PFSK-1 (cell line): ENCODE measurements at regions not wholly inside any gene's neighbourhood (a gene's known extent, or its start where the extent isn't known, plus 50 kb on each side); places are given as distances from the start of the nearest gene placed in this dataset.

Experiments used
- FOXP2 ChIP-seq: optimal IDR thresholded peaks from 2 replicates; pipeline ENCODE3; 2011; ENCODE audit warnings: borderline replicate concordance, control low read depth, inconsistent platforms; ENCODE audit not compliant: insufficient read depth; ENCODE audit errors: extremely low read length, extremely low read depth
- POLR2AphosphoS5 ChIP-seq: IDR thresholded peaks from 2 replicates; pipeline ENCODE4 v1.6.1; 2012; ENCODE audit warnings: low read depth, mild to moderate bottlenecking, control low read depth, low read length, moderate library complexity
- REST ChIP-seq, 2 experiments: IDR thresholded peaks; 2 replicates each; pipeline versions ENCODE4 v1.6.1 to v1.8.0; 2011 to 2012; ENCODE audit warnings: low read depth in 2 of 2, low read length in 2 of 2, control low read depth in 1 of 2, inconsistent platforms in 1 of 2, mild to moderate bottlenecking in 1 of 2, moderate library complexity in 1 of 2; ENCODE audit not compliant: insufficient read depth in 1 of 2
- SIN3A ChIP-seq: IDR thresholded peaks from 2 replicates; pipeline ENCODE4 v1.6.1; 2012; ENCODE audit warnings: mild to moderate bottlenecking, low read length, moderate library complexity, borderline replicate concordance; ENCODE audit not compliant: insufficient read depth
- TAF1 ChIP-seq: IDR thresholded peaks from 2 replicates; pipeline ENCODE4 v1.6.1; 2012; ENCODE audit warnings: low read length, control low read depth, borderline replicate concordance; ENCODE audit not compliant: insufficient read depth

- TF ChIP-seq FOXP2: no peak
- TF ChIP-seq TAF1: no peak
- no peak for TF ChIP-seq POLR2AphosphoS5
- TF ChIP-seq REST (IDR thresholded peaks at IDR 0.05; ENCODE audit: insufficient read depth in 1 of 2, low read depth in 2 of 2, low read length in 2 of 2): no peak
- TF ChIP-seq SIN3A: no peak
Measured at GRCh38 chr12:14275111-14275510, 90.4 kb upstream of the ATF7IP start.

GRCh38 chr12:14275886-14276285 lies 89.6 kb upstream of the ATF7IP start:
- no peak for TF ChIP-seq REST (IDR thresholded peaks at IDR 0.05; ENCODE audit: insufficient read depth in 1 of 2, low read depth in 2 of 2, low read length in 2 of 2)
- TF ChIP-seq FOXP2: no peak
- TF ChIP-seq POLR2AphosphoS5: no peak
- no peak for TF ChIP-seq SIN3A

DNA sequence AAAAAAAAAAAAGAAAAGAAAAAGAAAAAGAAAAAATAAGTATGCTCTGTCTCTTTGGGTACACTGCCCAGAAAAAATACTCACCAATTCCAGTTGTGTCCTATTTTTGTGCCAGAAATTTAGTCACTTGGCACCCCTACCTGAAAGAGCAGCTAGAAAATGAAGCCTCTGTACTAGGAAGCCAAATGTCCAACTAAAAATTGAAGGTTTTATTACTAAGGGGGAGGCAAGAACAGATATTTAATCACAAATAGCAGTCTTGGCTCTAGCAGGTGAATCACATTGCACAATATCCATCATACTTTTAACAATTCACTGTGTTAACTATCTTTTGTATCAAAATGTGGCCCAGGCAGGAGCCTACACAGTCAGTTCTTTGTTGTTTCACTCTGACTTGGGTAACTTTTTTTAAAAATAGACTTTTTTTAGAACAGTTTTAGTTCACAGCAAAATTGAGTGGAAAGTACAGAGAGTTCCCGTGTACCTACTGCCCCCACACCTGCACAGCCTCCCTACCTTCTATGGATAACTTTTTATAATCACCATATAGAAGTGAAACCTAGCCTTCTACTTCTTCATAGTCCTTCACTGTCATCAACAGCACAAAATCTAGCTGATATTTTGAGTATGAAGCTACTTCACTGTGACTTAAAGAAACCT lies 87.1 kb upstream of the ATF7IP start:
- no peak for TF ChIP-seq REST (IDR thresholded peaks at IDR 0.05; ENCODE audit: insufficient read depth in 1 of 2, low read depth in 2 of 2, low read length in 2 of 2)
- no peak for TF ChIP-seq POLR2AphosphoS5
- no peak for TF ChIP-seq FOXP2
- no peak for TF ChIP-seq SIN3A
- no peak for TF ChIP-seq TAF1

DNA sequence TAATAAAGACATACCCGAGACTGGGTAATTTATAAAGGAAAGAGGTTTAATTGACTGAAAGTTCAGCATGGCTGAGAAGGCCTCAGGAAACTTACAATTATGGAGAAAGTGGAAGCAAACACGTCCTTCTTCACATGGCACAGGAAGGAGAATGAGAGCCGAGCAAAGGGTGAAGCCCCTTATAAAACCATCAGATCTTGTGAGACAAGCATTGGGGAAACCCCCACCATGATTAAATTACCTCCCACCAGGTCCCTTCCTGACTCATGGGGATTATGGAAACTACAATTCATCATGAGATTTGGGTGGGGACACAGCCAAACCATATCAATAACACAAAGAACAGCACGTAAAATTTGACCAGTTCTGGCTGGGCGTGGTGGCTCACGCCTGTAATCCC lies 85.6 kb upstream of the ATF7IP start:
- TF ChIP-seq POLR2AphosphoS5 (no peak), SIN3A (no peak), FOXP2 (no peak), TAF1 (no peak), REST (IDR thresholded peaks at IDR 0.05; ENCODE audit: insufficient read depth in 1 of 2, low read depth in 2 of 2, low read length in 2 of 2) (no peak)

DNA sequence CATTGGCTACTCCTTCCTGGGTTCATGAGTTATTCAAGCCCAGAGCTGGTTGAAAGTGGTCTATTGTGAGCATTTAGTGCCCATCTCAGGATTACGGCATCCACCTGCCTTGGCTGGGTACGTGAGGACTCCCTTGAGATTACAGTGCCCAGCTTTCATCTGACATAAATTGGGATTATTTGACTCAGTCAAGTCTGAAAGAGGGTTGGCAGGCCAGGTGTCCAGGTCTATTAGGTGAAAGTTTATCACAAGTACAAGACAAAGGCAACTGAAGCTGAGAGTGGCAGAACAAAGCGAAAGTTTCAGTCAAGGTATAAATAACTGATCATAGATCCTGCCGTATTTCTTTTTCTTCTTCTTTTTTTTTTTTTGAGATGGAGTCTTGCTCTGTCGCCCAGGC lies 84.6 kb upstream of the ATF7IP start:
- TF ChIP-seq FOXP2: no peak
- TF ChIP-seq POLR2AphosphoS5: no peak
- TF ChIP-seq TAF1: no peak
- no peak for TF ChIP-seq REST (IDR thresholded peaks at IDR 0.05; ENCODE audit: insufficient read depth in 1 of 2, low read depth in 2 of 2, low read length in 2 of 2)
- TF ChIP-seq SIN3A: no peak
